LNCaP clone FGC (cell line): ENCODE measurements at regions not wholly inside any gene's neighbourhood (a gene's known extent, or its start where the extent isn't known, plus 50 kb on each side); places are given as distances from the start of the nearest gene placed in this dataset.
A peak's percentile ranks its signal among the peaks of the same experiment; 100 is the strongest.

Experiments
- DNase-seq: peaks from one replicate; pipeline ENCODE4 v3.0.0-alpha.2; 2011; ENCODE audit warnings: low read depth
- H3K4me3 ChIP-seq: 2 replicates; pipeline ENCODE4 v1.5.1; 2011; ENCODE audit warnings: mild to moderate bottlenecking, low read depth, low read length, control low read depth
- CTCF ChIP-seq: IDR thresholded peaks from 2 replicates; pipeline ENCODE4 v1.5.1; 2012; ENCODE audit warnings: mild to moderate bottlenecking; ENCODE audit not compliant: control insufficient read depth, insufficient read depth; ENCODE audit errors: extremely low read depth

GRCh38 chr11:130715085-130715876 is 201.0 kb downstream of the SNX19 start:
- H3K4me3 ChIP-seq, result no peak overlapping the region
- no peak for DNase-seq
- no peak for TF ChIP-seq CTCF

GRCh38 chr11:130715877-130716220 is 200.4 kb downstream of the SNX19 start:
- TF ChIP-seq CTCF, result no peak
- no peak overlapping the region for H3K4me3 ChIP-seq
- DNase-seq, result no peak

GRCh38 chr11:130718120-130718519 is 198.2 kb downstream of the SNX19 start:
- DNase-seq, result no peak
- TF ChIP-seq CTCF, result no peak
- H3K4me3 ChIP-seq, result no peak overlapping the region

GRCh38 chr11:130719220-130719915 is 196.9 kb downstream of the SNX19 start:
- peak; percentile 15 for DNase-seq
- no peak for TF ChIP-seq CTCF
- no peak overlapping the region for H3K4me3 ChIP-seq

- no peak overlapping the region for H3K4me3 ChIP-seq
- TF ChIP-seq CTCF, result no peak
- DNase-seq, result no peak
These were observed 195.9 kb downstream of the SNX19 start for GRCh38 chr11:130720232-130721022.

- no peak for DNase-seq
- H3K4me3 ChIP-seq, result no peak overlapping the region
- TF ChIP-seq CTCF, result no peak
These were observed 195.1 kb downstream of the SNX19 start for GRCh38 chr11:130721023-130721681.
